ENCODE measurements at regions not wholly inside any gene's neighbourhood (a gene's known extent, or its start where the extent isn't known, plus 50 kb on each side); places are given as distances from the start of the nearest gene placed in this dataset.

- TF ChIP-seq EZH2 (IDR thresholded peaks at IDR 0.05) (no peak), ELF1 (IDR thresholded peaks at IDR 0.05; ENCODE audit: borderline replicate concordance, low read depth) (no peak), POLR2A (IDR thresholded peaks at IDR 0.05; ENCODE audit: borderline replicate concordance, extremely low read depth, insufficient read depth, insufficient read length) (no peak), POLR2AphosphoS5 (IDR thresholded peaks at IDR 0.05; ENCODE audit: low read depth, low read length) (no peak), CBX3 (IDR thresholded peaks at IDR 0.05; ENCODE audit: low read depth) (no peak), CEBPB (IDR thresholded peaks at IDR 0.05; ENCODE audit: low read depth) (no peak), CTCF (IDR thresholded peaks at IDR 0.05 in 2 of 3, conservative IDR thresholded peaks at IDR 0.05 in 1 of 3; ENCODE audit: borderline replicate concordance in 1 of 3, insufficient read depth in 1 of 3, low read depth in 2 of 3, low read length in 2 of 3) (no peak), ZFX (IDR thresholded peaks at IDR 0.05) (no peak), EGR1 (IDR thresholded peaks at IDR 0.05; ENCODE audit: low read depth) (no peak)
These were observed 137.5 kb downstream of the CCDC71L start for GRCh38 chr7:106523482-106523881.

All from HCT116 (cell line).